T-cell (primary cell): ENCODE measurements at regions not wholly inside any gene's neighbourhood (a gene's known extent, or its start where the extent isn't known, plus 50 kb on each side); places are given as distances from the start of the nearest gene placed in this dataset.

Source experiments
- ATAC-seq, 4 experiments: fragments of 200-7000 bp in 3 of 4; fragments of 150-1000 bp in 1 of 4; cut with Tn5 transposase; replicated peaks in 1 of 4; 1 replicate in 3 of 4; 2 replicates in 1 of 4; pipeline ENCODE4 v1.10.0; 2021; ENCODE audit warnings: moderate library complexity in 3 of 4, mild to moderate bottlenecking in 2 of 4, moderate number of reproducible peaks in 1 of 4
- CTCF ChIA-PET, 2 donors: fragments of 300-600 bp; sonication (Branson Sonifier 250); formaldehyde crosslinking; loops; one replicate each; lab custom pipeline; 2022; ENCODE audit warnings: antibody characterized with exemption in 2 of 2; lab: Charles Lee
- POLR2A ChIA-PET, 2 donors: fragments of 300-600 bp; sonication (Branson Sonifier 250); formaldehyde crosslinking; loops; one replicate each; lab custom pipeline; 2022; ENCODE audit warnings: antibody characterized with exemption in 2 of 2; lab: Charles Lee
- DNase-seq, 35 experiments: peaks; one replicate each; pipeline versions ENCODE4 v3.0.0 to v3.0.0-alpha.2; 2013 to 2023
- H3K27ac ChIP-seq: one replicate; pipeline ENCODE4 v1.5.1; 2013; ENCODE audit warnings: low read length
- H3K27me3 ChIP-seq, 2 experiments: replicated peaks in 1 of 2; 1 replicate in 1 of 2; 2 replicates in 1 of 2; pipeline versions ENCODE4 v1.6.1 to v1.7.0; 2013; ENCODE audit warnings: low read length in 1 of 2, mixed read lengths in 1 of 2; ENCODE audit not compliant: control insufficient read depth in 2 of 2, insufficient read depth in 2 of 2; ENCODE audit errors: extremely low read depth in 1 of 2
- H3K36me3 ChIP-seq, 2 donors: 1 replicate in 1 of 2; 2 replicates in 1 of 2; pipeline versions ENCODE4 v1.6.1 to v1.7.0; 2013; ENCODE audit warnings: low read length in 1 of 2; ENCODE audit not compliant: control insufficient read depth in 2 of 2, insufficient read depth in 1 of 2; ENCODE audit errors: extremely low read depth in 1 of 2
- H3K4me1 ChIP-seq, 2 experiments: 1 replicate in 1 of 2; 2 replicates in 1 of 2; pipeline versions ENCODE4 v1.6.1 to v1.7.0; 2013; ENCODE audit warnings: low read length in 2 of 2, mixed read lengths in 1 of 2; ENCODE audit not compliant: insufficient read depth in 2 of 2, control insufficient read depth in 1 of 2; ENCODE audit errors: extremely low read depth in 1 of 2
- H3K4me3 ChIP-seq, 2 donors: 1 replicate in 1 of 2; 2 replicates in 1 of 2; pipeline versions ENCODE4 v1.5.1 to v1.7.0; 2013; ENCODE audit warnings: mild to moderate bottlenecking in 2 of 2, low read length in 1 of 2, moderate library complexity in 1 of 2; ENCODE audit not compliant: control insufficient read depth in 1 of 2; ENCODE audit errors: extremely low read depth in 1 of 2
- H3K9me3 ChIP-seq: 2 replicates; pipeline ENCODE4 v1.7.0; 2013
- H3K27ac Mint-ChIP-seq, 2 donors: one replicate each; pipeline ENCODE4 v1.8.0; 2020 to 2021; ENCODE audit warnings: mild to moderate bottlenecking in 2 of 2, mixed read lengths in 2 of 2
- H3K27me3 Mint-ChIP-seq, 2 donors: one replicate each; pipeline ENCODE4 v1.8.0; 2021 to 2022; ENCODE audit warnings: mixed read lengths in 2 of 2
- H3K36me3 Mint-ChIP-seq: one replicate; pipeline ENCODE4 v1.8.0; 2021; ENCODE audit warnings: mixed read lengths
- H3K4me1 Mint-ChIP-seq, 3 donors: one replicate each; pipeline ENCODE4 v1.8.0; 2020 to 2022; ENCODE audit warnings: mixed read lengths in 3 of 3, mild to moderate bottlenecking in 1 of 3
- H3K4me3 Mint-ChIP-seq, 3 donors: one replicate each; pipeline ENCODE4 v1.8.0; 2020 to 2022; ENCODE audit warnings: mild to moderate bottlenecking in 3 of 3, mixed read lengths in 3 of 3, moderate library complexity in 3 of 3
- H3K9me3 Mint-ChIP-seq, 3 donors: one replicate each; pipeline ENCODE4 v1.8.0; 2020 to 2022; ENCODE audit warnings: mixed read lengths in 3 of 3
- WGBS: methylation state at CpG from one replicate; pipeline ENCODE4 v1.1.5; 2013; ENCODE audit warnings: missing lambda C conversion rate; ENCODE audit not compliant: insufficient coverage; 5-methylcytosine and 5-hydroxymethylcytosine counted together

DNA sequence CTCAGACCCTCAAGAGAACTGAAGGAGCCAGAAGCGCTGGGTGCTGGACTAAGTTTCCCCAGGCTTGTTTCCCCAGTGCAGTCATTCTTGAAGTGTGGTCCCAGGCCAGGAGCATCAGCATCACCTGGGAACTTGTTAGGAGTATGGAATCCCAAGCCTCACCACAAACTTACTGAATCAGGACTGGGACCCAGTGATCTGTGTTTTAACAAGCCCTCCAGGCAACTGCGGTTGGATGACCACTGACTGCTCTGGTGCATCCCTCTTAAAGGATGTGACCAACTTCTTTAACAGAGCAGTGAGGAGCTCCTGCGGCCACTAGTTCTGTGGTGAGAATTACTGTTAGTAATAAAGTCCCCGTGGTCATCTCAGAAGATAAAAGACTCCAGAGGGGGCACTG is 62.4 kb upstream of the DAZL start:
- no peak overlapping the region for H3K4me3 ChIP-seq
- CTCF ChIA-PET = no interaction called here
- H3K36me3 ChIP-seq = no peaks in the 10 kb centered on the region
- no peak overlapping the region for H3K27ac Mint-ChIP-seq
- H3K4me3 Mint-ChIP-seq = no peak overlapping the region
- no peaks in the 10 kb centered on the region for H3K9me3 ChIP-seq
- H3K27me3 ChIP-seq = no peaks in the 10 kb centered on the region
- WGBS = 83% methylated on average over 3 of the region's 4 CpGs
- H3K9me3 Mint-ChIP-seq = no peaks in the 10 kb centered on the region
- H3K36me3 Mint-ChIP-seq = no peaks in the 10 kb centered on the region
- H3K4me1 Mint-ChIP-seq = no peaks in the 10 kb centered on the region
- H3K4me1 ChIP-seq = no peaks in the 10 kb centered on the region
- POLR2A ChIA-PET = no interaction called here
- peaks cover 2 to 7% of the 10 kb centered on the region in 2 donors for H3K27me3 Mint-ChIP-seq
- DNase-seq = no peak
- ATAC-seq = no peak
- H3K27ac ChIP-seq = no peak overlapping the region

- H3K36me3 ChIP-seq = no peaks in the 10 kb centered on the region
- CTCF ChIA-PET = no interaction called here
- no peak overlapping the region for H3K4me3 ChIP-seq
Measured at GRCh38 chr3:16668776-16669545, 63.7 kb upstream of the DAZL start.

DNA sequence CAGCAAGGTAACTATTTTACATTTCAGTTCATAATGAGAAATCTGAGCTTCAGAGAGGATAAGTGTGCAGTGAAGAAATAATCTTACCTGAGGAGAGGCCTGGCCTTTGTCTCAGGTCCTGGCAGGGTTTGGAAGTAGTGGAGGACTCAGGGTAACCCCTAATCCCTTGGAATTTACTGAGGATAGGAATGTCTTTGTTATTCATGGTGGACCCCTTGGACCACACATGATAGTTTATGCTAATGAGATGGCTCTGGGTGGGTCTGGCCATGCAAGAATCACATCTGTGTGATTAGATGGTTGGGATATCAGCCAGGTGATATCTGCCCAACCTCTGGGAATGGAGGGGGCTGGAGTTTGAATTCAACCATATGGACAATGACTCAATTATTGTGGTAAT is 65.0 kb upstream of the DAZL start:
- Mint-ChIP-seq H3K4me3 (no peak overlapping the region), H3K27me3 (peaks cover 2 to 7% of the 10 kb centered on the region in 2 donors), H3K27ac (no peak overlapping the region), H3K36me3 (peaks cover 2% of the 10 kb centered on the region), H3K4me1 (no peaks in the 10 kb centered on the region), H3K9me3 (no peaks in the 10 kb centered on the region)
- H3K27ac ChIP-seq = no peak overlapping the region
- H3K36me3 ChIP-seq = no peaks in the 10 kb centered on the region
- no peaks in the 10 kb centered on the region for H3K9me3 ChIP-seq
- ATAC-seq = no peak
- H3K27me3 ChIP-seq = no peaks in the 10 kb centered on the region
- ChIA-PET POLR2A (no interaction called here), CTCF (no interaction called here)
- no peak for DNase-seq
- no peak overlapping the region for H3K4me3 ChIP-seq
- no peaks in the 10 kb centered on the region for H3K4me1 ChIP-seq

More at GRCh38 chr3:16668776-16669545, 63.7 kb upstream of the DAZL start:
- no peaks in the 10 kb centered on the region for H3K9me3 Mint-ChIP-seq
- Histone ChIP-seq H3K4me1 (no peaks in the 10 kb centered on the region), H3K27ac (no peak overlapping the region), H3K9me3 (no peaks in the 10 kb centered on the region), H3K27me3 (no peaks in the 10 kb centered on the region)
- POLR2A ChIA-PET = no interaction called here
- ATAC-seq (no peak), DNase-seq (no peak)
- WGBS = 100% methylated on average over 3 of the region's 5 CpGs
- peaks cover 2 to 7% of the 10 kb centered on the region in 2 donors for H3K27me3 Mint-ChIP-seq
- H3K36me3 Mint-ChIP-seq = no peaks in the 10 kb centered on the region
- H3K27ac Mint-ChIP-seq = no peak overlapping the region
- no peaks in the 10 kb centered on the region for H3K4me1 Mint-ChIP-seq
- H3K4me3 Mint-ChIP-seq = no peak overlapping the region

DNA sequence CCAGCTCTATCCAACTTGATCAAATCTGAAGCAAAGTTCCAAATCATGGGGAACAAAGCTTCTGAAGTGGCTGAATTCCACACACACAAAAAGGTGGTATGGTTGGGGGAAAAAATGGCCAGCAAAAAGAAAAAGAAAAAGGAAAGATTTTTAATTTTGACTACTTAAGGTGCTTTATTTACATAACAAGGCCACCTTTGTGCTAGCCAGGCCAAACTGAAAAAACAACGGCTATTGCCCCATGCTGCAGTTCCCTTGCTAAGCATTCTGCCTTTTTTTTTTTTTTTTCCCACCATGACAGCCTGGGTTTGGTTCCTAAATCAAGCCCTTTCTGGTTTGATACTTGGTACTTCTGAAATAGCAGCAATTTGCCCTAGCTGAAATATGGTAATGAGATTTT is 66.5 kb upstream of the DAZL start:
- WGBS = 71% methylated on average over 1 of the region's 1 CpG
- ATAC-seq = no peak
- H3K27me3 ChIP-seq = no peaks in the 10 kb centered on the region
- Mint-ChIP-seq H3K36me3 (peaks cover 2% of the 10 kb centered on the region), H3K4me1 (no peaks in the 10 kb centered on the region), H3K9me3 (peaks cover 0 to 6% (median 4%) of the 10 kb centered on the region in 3 donors), H3K27ac (no peak overlapping the region), H3K4me3 (no peak overlapping the region), H3K27me3 (peaks cover 2 to 5% of the 10 kb centered on the region in 2 donors)
- no peak overlapping the region for H3K27ac ChIP-seq
- no peak overlapping the region for H3K4me3 ChIP-seq
- POLR2A ChIA-PET = interaction anchor here in 1 of 2 donors (0.6 kb wide), 1 partner anchor 18 kb away, joined by 3 read pairs; no protein-coding TSS in a partner anchor
- no peaks in the 10 kb centered on the region for H3K9me3 ChIP-seq
- no peaks in the 10 kb centered on the region for H3K36me3 ChIP-seq
- no peak for DNase-seq
- no peaks in the 10 kb centered on the region for H3K4me1 ChIP-seq
- CTCF ChIA-PET = interaction anchor here in 1 of 2 donors (0.6 kb wide), 1 partner anchor 39 kb away, joined by 4 read pairs; no protein-coding TSS in a partner anchor

DNA sequence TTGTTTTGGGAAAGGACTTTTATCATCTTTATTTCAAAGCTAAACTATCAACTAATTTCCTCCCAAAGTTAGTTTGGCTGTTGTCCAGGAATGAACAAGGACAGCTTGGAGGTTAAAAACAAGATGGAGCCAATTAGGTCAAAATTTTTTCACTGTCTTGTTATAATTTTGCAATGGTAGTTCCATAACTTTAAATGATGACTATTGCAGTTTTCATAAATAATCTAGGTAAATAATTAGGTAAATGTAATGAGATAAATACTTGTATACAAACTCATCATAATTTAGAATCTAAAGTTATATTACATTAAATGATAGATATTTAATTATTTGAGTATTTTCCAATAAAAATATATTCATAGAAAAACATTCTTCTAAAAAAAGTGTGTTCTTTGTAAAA is 68.3 kb upstream of the DAZL start:
- Mint-ChIP-seq H3K4me1 (no peaks in the 10 kb centered on the region), H3K4me3 (no peak overlapping the region), H3K9me3 (peaks cover 0 to 6% (median 4%) of the 10 kb centered on the region in 3 donors), H3K36me3 (peaks cover 2% of the 10 kb centered on the region), H3K27me3 (peaks cover 0 to 5% of the 10 kb centered on the region in 2 donors), H3K27ac (no peak overlapping the region)
- POLR2A ChIA-PET = no interaction called here
- Histone ChIP-seq H3K27me3 (no peaks in the 10 kb centered on the region), H3K4me3 (no peak overlapping the region), H3K27ac (no peak overlapping the region), H3K36me3 (no peaks in the 10 kb centered on the region), H3K9me3 (no peaks in the 10 kb centered on the region), H3K4me1 (no peaks in the 10 kb centered on the region)
- no peak for ATAC-seq
- CTCF ChIA-PET = interaction anchor here (0.5 to 0.6 kb wide), 2 partner anchors 18 to 41 kb away, joined by 3 to 4 read pairs; no protein-coding TSS in a partner anchor
- no peak for DNase-seq

DNA sequence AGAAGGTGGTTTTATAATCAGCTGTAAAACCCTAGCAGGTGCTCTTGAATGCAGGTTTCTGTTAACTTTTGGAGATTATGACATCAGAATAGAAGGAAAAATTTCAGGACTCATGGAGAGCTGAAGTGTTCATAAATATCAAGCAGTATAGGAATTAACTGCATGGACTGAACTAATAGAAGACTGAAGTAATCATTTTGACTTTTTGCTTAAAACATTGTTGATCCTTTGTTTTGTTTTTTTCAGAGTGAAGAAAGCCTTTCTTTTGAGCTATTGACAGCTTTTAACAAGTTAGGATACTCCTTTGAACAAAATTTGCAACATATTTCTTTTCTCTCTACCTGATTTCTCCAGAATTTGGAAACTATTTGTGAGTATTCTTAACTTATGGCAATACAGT is 70.6 kb upstream of the DAZL start:
- CTCF ChIA-PET = no interaction called here
- Mint-ChIP-seq H3K27me3 (peaks cover 0 to 5% of the 10 kb centered on the region in 2 donors), H3K36me3 (peaks cover 2% of the 10 kb centered on the region)

More for the DNA sequence above, 70.6 kb upstream of the DAZL start:
- no peak overlapping the region for H3K4me3 ChIP-seq
- H3K27me3 ChIP-seq = no peaks in the 10 kb centered on the region
- no peak for DNase-seq
- ATAC-seq = no peak
- H3K4me1 ChIP-seq = no peaks in the 10 kb centered on the region
- H3K9me3 ChIP-seq = no peaks in the 10 kb centered on the region
- no peak overlapping the region for H3K27ac ChIP-seq
- no peaks in the 10 kb centered on the region for H3K4me1 Mint-ChIP-seq
- no peaks in the 10 kb centered on the region for H3K36me3 ChIP-seq
- peaks cover 0 to 6% (median 4%) of the 10 kb centered on the region in 3 donors for H3K9me3 Mint-ChIP-seq
- POLR2A ChIA-PET = no interaction called here
- no peak overlapping the region for H3K4me3 Mint-ChIP-seq
- H3K27ac Mint-ChIP-seq = no peak overlapping the region
